ENCODE measurements at regions not wholly inside any gene's neighbourhood (a gene's known extent, or its start where the extent isn't known, plus 50 kb on each side); places are given as distances from the start of the nearest gene placed in this dataset.

GRCh38 chr12:42791399-42791798 is 201.9 kb upstream of the PRICKLE1 start:
- Histone ChIP-seq H3K27ac (ENCODE audit: low read length) (no peak overlapping the region), H3K36me3 (ENCODE audit: control insufficient read depth in 2 of 2, insufficient read depth in 2 of 2, low read length in 2 of 2) (no peaks in the 10 kb centered on the region), H3K9ac (ENCODE audit: low read length in 2 of 2) (no peak overlapping the region), H3K4me3 (ENCODE audit: low read length in 2 of 2) (no peak overlapping the region), H3K4me1 (ENCODE audit: control insufficient read depth, insufficient read depth, low read length) (no peaks in the 10 kb centered on the region), H3K27me3 (ENCODE audit: control insufficient read depth in 1 of 2, insufficient read depth in 2 of 2, low read length in 2 of 2) (no peaks in the 10 kb centered on the region), H3K9me3 (ENCODE audit: control insufficient read depth in 2 of 2, low read length in 2 of 2) (no peaks in the 10 kb centered on the region)

DNA sequence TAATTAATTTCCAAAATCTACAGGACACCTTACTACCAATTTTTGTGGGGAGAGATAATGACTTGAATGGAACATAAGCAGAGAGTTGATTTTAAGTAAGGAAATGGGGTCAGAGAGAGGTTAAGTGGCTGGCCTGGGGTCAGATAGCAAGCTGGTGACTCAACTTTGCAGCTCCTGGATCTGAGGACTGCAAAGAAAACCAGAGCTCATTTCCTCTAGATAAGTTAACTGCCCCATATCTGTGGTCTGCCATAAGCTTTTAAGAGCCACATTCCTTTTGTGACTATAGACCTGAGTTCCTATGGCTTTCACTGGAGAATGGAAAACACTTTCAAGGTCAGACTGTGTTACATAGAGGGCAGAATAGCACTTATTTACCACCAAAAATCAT is 201.2 kb upstream of the PRICKLE1 start:
- Histone ChIP-seq H3K4me3 (ENCODE audit: low read length in 2 of 2) (no peak overlapping the region), H3K27me3 (ENCODE audit: control insufficient read depth in 1 of 2, insufficient read depth in 2 of 2, low read length in 2 of 2) (no peaks in the 10 kb centered on the region), H3K9ac (ENCODE audit: low read length in 2 of 2) (no peak overlapping the region), H3K9me3 (ENCODE audit: control insufficient read depth in 2 of 2, low read length in 2 of 2) (no peaks in the 10 kb centered on the region), H3K4me1 (ENCODE audit: control insufficient read depth, insufficient read depth, low read length) (no peaks in the 10 kb centered on the region), H3K27ac (ENCODE audit: low read length) (no peak overlapping the region), H3K36me3 (ENCODE audit: control insufficient read depth in 2 of 2, insufficient read depth in 2 of 2, low read length in 2 of 2) (no peaks in the 10 kb centered on the region)

GRCh38 chr12:42789808-42790760 is 200.5 kb upstream of the PRICKLE1 start:
- no peak overlapping the region for H3K4me3 ChIP-seq (ENCODE audit: low read length in 2 of 2)

DNA sequence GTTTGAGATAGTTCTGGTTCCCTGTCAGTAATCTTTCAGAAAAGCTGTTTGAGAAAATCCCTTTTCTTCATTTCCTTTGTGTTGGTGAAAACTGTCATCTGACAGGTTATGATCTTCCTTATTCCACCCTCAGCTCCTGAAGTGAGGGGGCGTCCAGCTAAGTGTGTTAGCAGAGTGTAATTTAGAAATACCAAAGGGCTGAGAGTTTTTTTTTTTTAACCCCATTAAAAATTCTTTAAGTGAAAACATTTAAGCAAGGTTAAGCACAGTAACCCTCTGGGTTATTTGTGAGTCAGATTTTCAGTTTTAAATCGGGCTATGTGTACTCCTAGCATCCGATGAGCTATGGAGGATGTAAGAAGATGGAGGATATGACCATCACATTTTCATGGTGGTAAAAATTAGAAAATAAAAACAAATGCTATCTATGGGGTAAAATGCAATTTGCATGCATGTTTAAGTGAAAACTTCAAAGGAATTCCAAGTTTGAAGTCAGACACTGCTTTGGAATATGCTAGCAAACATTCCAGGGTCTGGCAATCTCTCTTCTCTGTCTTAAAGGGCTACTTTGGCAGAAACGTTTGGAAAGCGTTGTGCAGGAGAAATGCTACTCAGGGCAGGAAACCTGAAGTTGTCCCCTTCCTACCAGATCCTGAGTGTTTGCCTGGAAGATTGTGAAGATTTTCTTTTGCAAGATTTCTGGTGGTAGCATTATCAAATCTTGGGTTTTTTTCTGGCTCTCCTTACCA is 197.0 kb upstream of the PRICKLE1 start:
- no peak overlapping the region for H3K27ac ChIP-seq (ENCODE audit: low read length)
- no peaks in the 10 kb centered on the region for H3K36me3 ChIP-seq (ENCODE audit: control insufficient read depth in 2 of 2, insufficient read depth in 2 of 2, low read length in 2 of 2)
- H3K9ac ChIP-seq (ENCODE audit: low read length in 2 of 2), result no peak overlapping the region
- H3K4me1 ChIP-seq (ENCODE audit: control insufficient read depth, insufficient read depth, low read length), result no peaks in the 10 kb centered on the region
- H3K4me3 ChIP-seq (ENCODE audit: low read length in 2 of 2), result no peak overlapping the region
- H3K27me3 ChIP-seq (ENCODE audit: control insufficient read depth in 1 of 2, insufficient read depth in 2 of 2, low read length in 2 of 2), result no peaks in the 10 kb centered on the region
- no peaks in the 10 kb centered on the region for H3K9me3 ChIP-seq (ENCODE audit: control insufficient read depth in 2 of 2, low read length in 2 of 2)

More at GRCh38 chr12:42789808-42790760, 200.5 kb upstream of the PRICKLE1 start:
- H3K27me3 ChIP-seq (ENCODE audit: control insufficient read depth in 1 of 2, insufficient read depth in 2 of 2, low read length in 2 of 2), result no peaks in the 10 kb centered on the region
- no peaks in the 10 kb centered on the region for H3K9me3 ChIP-seq (ENCODE audit: control insufficient read depth in 2 of 2, low read length in 2 of 2)
- H3K4me1 ChIP-seq (ENCODE audit: control insufficient read depth, insufficient read depth, low read length), result no peaks in the 10 kb centered on the region
- no peak overlapping the region for H3K27ac ChIP-seq (ENCODE audit: low read length)
- H3K9ac ChIP-seq (ENCODE audit: low read length in 2 of 2), result no peak overlapping the region
- H3K36me3 ChIP-seq (ENCODE audit: control insufficient read depth in 2 of 2, insufficient read depth in 2 of 2, low read length in 2 of 2), result no peaks in the 10 kb centered on the region

DNA sequence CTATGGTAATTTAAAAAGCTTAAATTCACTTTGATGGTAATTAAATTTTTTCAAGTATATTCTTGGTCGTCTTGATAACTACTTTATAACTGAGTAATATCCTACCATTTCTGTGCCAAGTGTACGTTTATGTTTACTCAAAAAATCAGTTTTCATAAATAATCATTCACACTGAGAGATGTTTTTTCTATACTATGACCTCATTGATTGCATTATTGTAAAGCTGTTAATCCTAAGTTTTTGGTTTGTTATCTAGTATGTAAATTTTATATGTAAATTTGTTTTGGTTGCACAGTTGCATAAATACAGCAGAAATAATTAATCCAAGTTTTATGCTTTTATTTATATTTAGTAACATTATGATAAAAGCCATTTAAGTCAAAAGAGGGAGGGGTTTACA is 196.4 kb upstream of the PRICKLE1 start:
- Histone ChIP-seq H3K4me1 (ENCODE audit: control insufficient read depth, insufficient read depth, low read length) (no peaks in the 10 kb centered on the region), H3K4me3 (ENCODE audit: low read length in 2 of 2) (no peak overlapping the region), H3K36me3 (ENCODE audit: control insufficient read depth in 2 of 2, insufficient read depth in 2 of 2, low read length in 2 of 2) (no peaks in the 10 kb centered on the region), H3K27ac (ENCODE audit: low read length) (no peak overlapping the region), H3K27me3 (ENCODE audit: control insufficient read depth in 1 of 2, insufficient read depth in 2 of 2, low read length in 2 of 2) (no peaks in the 10 kb centered on the region), H3K9me3 (ENCODE audit: control insufficient read depth in 2 of 2, low read length in 2 of 2) (no peaks in the 10 kb centered on the region), H3K9ac (ENCODE audit: low read length in 2 of 2) (no peak overlapping the region)

DNA sequence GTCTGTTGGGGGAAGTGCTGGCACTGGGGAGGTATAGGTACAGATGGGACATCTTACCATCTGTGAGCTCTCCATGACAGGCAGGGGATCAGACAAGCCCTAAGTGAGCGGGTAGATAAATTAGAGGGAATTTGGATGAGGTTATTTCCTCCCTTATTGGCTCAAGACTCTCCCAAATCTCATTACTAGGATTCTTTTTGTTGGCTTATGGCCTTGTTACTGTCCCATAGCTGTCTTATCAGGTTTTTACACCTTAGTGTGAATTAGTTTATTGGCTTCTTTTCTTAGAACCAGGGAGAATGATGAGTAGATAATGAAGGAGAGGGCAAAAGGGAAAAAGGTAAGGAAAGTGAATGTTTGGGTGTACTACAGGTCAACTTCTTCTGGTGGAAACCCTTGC is 191.1 kb upstream of the PRICKLE1 start:
- no peaks in the 10 kb centered on the region for H3K4me1 ChIP-seq (ENCODE audit: control insufficient read depth, insufficient read depth, low read length)
- no peaks in the 10 kb centered on the region for H3K27me3 ChIP-seq (ENCODE audit: control insufficient read depth in 1 of 2, insufficient read depth in 2 of 2, low read length in 2 of 2)
- H3K9me3 ChIP-seq (ENCODE audit: control insufficient read depth in 2 of 2, low read length in 2 of 2), result no peaks in the 10 kb centered on the region
- H3K9ac ChIP-seq (ENCODE audit: low read length in 2 of 2), result no peak overlapping the region
- H3K27ac ChIP-seq (ENCODE audit: low read length), result no peak overlapping the region
- H3K36me3 ChIP-seq (ENCODE audit: control insufficient read depth in 2 of 2, insufficient read depth in 2 of 2, low read length in 2 of 2), result no peaks in the 10 kb centered on the region
- H3K4me3 ChIP-seq (ENCODE audit: low read length in 2 of 2), result no peak overlapping the region

DNA sequence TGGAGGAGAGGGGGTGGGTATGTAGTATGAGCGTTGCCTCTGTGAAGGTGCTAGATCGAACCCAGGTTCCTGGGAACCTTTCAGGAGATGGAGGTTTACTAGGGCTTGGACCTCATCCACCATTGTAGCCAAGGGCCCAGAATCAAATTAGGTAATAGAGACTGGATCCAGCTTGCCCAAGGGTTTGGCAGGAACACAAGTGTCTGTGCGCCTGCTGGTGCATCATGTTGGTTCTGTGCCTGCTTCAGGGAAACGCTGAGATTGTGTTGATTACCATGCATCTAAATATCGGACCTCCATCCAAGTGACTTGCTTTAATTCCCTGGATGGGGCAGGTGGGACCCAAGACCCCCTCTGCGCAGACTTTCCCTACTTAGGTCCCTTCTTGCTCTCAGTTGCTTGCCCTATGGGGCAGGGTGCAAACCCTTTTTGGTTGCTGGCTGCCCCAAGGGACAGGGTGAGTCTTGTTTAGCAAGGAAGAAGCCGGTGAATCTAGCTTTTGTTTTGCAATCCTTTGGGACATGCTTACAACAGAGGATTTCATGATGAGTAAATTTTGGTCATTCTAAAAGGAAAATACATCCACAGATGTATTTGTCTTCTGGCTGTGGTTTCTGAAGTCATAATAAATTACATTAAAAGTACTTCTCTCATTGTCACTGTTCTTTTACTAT is 189.8 kb upstream of the PRICKLE1 start:
- no peaks in the 10 kb centered on the region for H3K27me3 ChIP-seq (ENCODE audit: control insufficient read depth in 1 of 2, insufficient read depth in 2 of 2, low read length in 2 of 2)
- H3K27ac ChIP-seq (ENCODE audit: low read length), result no peak overlapping the region
- no peaks in the 10 kb centered on the region for H3K36me3 ChIP-seq (ENCODE audit: control insufficient read depth in 2 of 2, insufficient read depth in 2 of 2, low read length in 2 of 2)

GRCh38 chr12:42776396-42776795 is 186.8 kb upstream of the PRICKLE1 start:
- Histone ChIP-seq H3K27me3 (ENCODE audit: control insufficient read depth in 1 of 2, insufficient read depth in 2 of 2, low read length in 2 of 2) (no peaks in the 10 kb centered on the region), H3K9ac (ENCODE audit: low read length in 2 of 2) (no peak overlapping the region), H3K36me3 (ENCODE audit: control insufficient read depth in 2 of 2, insufficient read depth in 2 of 2, low read length in 2 of 2) (no peaks in the 10 kb centered on the region), H3K9me3 (ENCODE audit: control insufficient read depth in 2 of 2, low read length in 2 of 2) (peaks cover 4% of the 10 kb centered on the region in 2 donors), H3K4me3 (ENCODE audit: low read length in 2 of 2) (no peak overlapping the region), H3K4me1 (ENCODE audit: control insufficient read depth, insufficient read depth, low read length) (no peaks in the 10 kb centered on the region), H3K27ac (ENCODE audit: low read length) (no peak overlapping the region)

More for the DNA sequence above, 189.8 kb upstream of the PRICKLE1 start:
- no peaks in the 10 kb centered on the region for H3K4me1 ChIP-seq (ENCODE audit: control insufficient read depth, insufficient read depth, low read length)
- H3K4me3 ChIP-seq (ENCODE audit: low read length in 2 of 2), result no peak overlapping the region
- H3K9me3 ChIP-seq (ENCODE audit: control insufficient read depth in 2 of 2, low read length in 2 of 2), result no peaks in the 10 kb centered on the region
- H3K9ac ChIP-seq (ENCODE audit: low read length in 2 of 2), result no peak overlapping the region

DNA sequence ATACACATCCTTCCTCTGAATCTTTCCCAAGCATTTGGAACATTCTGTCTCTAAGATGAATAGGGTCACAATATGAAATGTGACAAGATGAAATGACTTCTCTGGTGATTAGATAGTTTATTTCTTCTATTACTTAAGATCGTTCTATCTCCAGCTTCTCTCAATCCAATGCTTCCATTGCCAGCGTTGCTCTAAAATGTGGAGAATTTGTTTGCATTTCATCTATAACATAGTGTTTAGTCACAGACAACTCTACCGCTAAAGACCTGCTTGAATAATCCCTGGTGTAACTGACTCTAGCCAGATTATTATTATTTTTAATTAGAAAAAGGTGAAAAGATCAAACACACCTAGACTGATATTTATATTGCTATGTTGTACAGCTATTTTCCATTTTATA is 184.7 kb upstream of the PRICKLE1 start:
- H3K27ac ChIP-seq (ENCODE audit: low read length), result no peak overlapping the region
- peaks cover 4% of the 10 kb centered on the region in 2 donors for H3K9me3 ChIP-seq (ENCODE audit: control insufficient read depth in 2 of 2, low read length in 2 of 2)

GRCh38 chr12:42770261-42770660 is 180.7 kb upstream of the PRICKLE1 start:
- H3K27ac ChIP-seq (ENCODE audit: low read length), result no peak overlapping the region
- H3K4me1 ChIP-seq (ENCODE audit: control insufficient read depth, insufficient read depth, low read length), result no peaks in the 10 kb centered on the region
- no peak overlapping the region for H3K9ac ChIP-seq (ENCODE audit: low read length in 2 of 2)
- H3K27me3 ChIP-seq (ENCODE audit: control insufficient read depth in 1 of 2, insufficient read depth in 2 of 2, low read length in 2 of 2), result no peaks in the 10 kb centered on the region
- peaks cover 4% of the 10 kb centered on the region in 2 donors for H3K9me3 ChIP-seq (ENCODE audit: control insufficient read depth in 2 of 2, low read length in 2 of 2)
- no peak overlapping the region for H3K4me3 ChIP-seq (ENCODE audit: low read length in 2 of 2)
- H3K36me3 ChIP-seq (ENCODE audit: control insufficient read depth in 2 of 2, insufficient read depth in 2 of 2, low read length in 2 of 2), result no peaks in the 10 kb centered on the region

More for the DNA sequence above, 184.7 kb upstream of the PRICKLE1 start:
- no peak overlapping the region for H3K4me3 ChIP-seq (ENCODE audit: low read length in 2 of 2)
- no peak overlapping the region for H3K9ac ChIP-seq (ENCODE audit: low read length in 2 of 2)
- no peaks in the 10 kb centered on the region for H3K27me3 ChIP-seq (ENCODE audit: control insufficient read depth in 1 of 2, insufficient read depth in 2 of 2, low read length in 2 of 2)
- H3K4me1 ChIP-seq (ENCODE audit: control insufficient read depth, insufficient read depth, low read length), result no peaks in the 10 kb centered on the region
- H3K36me3 ChIP-seq (ENCODE audit: control insufficient read depth in 2 of 2, insufficient read depth in 2 of 2, low read length in 2 of 2), result no peaks in the 10 kb centered on the region
